ENCODE measurements at regions not wholly inside any gene's neighbourhood (a gene's known extent, or its start where the extent isn't known, plus 50 kb on each side); places are given as distances from the start of the nearest gene placed in this dataset.
"Not testable (repeated sequence)": the region's sequence is repeated elsewhere in the genome, so short reads cannot be mapped to it uniquely, and the experiment has no call there.

DNA sequence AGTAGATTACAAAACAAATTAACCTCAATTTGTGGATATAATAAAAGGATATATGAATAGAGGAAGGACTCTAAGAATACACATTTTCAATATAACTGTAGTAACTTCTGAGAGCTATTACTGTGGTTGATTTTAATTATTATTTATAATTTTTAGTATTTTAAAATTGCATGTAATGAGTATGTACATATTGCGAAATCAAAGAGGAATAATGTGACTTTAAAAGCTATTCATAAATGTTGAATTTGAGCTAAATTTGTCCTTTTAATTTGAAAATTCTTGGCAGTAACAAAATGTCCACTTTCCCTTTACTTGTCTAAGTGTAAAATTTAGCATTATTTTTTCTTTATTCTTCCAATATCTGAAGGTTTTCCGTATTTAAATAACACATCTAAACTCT is 750.6 kb upstream of the PCDH15 start:
- Histone ChIP-seq H3K9me2 (replicated peaks; ENCODE audit: insufficient read depth, low read length) (no peaks in the 10 kb centered on the region), H3K36me3 (replicated peaks; ENCODE audit: insufficient read depth, low read length) (no peaks in the 10 kb centered on the region), H3K9ac (ENCODE audit: low read length) (no peak overlapping the region), H3K4me1 (ENCODE audit: low read length) (no peaks in the 10 kb centered on the region), H3K4me3 (ENCODE audit: low read length) (no peak overlapping the region), H2AFZ (ENCODE audit: low read length) (no peak overlapping the region), H3F3A (ENCODE audit: insufficient read depth, low read length) (no peaks in the 10 kb centered on the region), H3K9me3 (replicated peaks; ENCODE audit: insufficient read depth, low read length) (no peaks in the 10 kb centered on the region), H3K27me3 (replicated peaks; ENCODE audit: insufficient read depth, low read length) (no peaks in the 10 kb centered on the region), H3K4me2 (ENCODE audit: low read depth, low read length) (no peak overlapping the region), H3K79me2 (ENCODE audit: low read length) (no peaks in the 10 kb centered on the region), H3K27ac (ENCODE audit: low read length) (no peak overlapping the region), H4K20me1 (ENCODE audit: insufficient read depth, low read length) (no peaks in the 10 kb centered on the region)
- TF ChIP-seq, protein P1, sequence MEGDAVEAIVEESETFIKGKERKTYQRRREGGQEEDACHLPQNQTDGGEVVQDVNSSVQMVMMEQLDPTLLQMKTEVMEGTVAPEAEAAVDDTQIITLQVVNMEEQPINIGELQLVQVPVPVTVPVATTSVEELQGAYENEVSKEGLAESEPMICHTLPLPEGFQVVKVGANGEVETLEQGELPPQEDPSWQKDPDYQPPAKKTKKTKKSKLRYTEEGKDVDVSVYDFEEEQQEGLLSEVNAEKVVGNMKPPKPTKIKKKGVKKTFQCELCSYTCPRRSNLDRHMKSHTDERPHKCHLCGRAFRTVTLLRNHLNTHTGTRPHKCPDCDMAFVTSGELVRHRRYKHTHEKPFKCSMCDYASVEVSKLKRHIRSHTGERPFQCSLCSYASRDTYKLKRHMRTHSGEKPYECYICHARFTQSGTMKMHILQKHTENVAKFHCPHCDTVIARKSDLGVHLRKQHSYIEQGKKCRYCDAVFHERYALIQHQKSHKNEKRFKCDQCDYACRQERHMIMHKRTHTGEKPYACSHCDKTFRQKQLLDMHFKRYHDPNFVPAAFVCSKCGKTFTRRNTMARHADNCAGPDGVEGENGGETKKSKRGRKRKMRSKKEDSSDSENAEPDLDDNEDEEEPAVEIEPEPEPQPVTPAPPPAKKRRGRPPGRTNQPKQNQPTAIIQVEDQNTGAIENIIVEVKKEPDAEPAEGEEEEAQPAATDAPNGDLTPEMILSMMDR (IDR thresholded peaks at IDR 0.05; ENCODE audit: low read length), result no peak
- TF ChIP-seq EZH2 (optimal IDR thresholded peaks at IDR 0.05; ENCODE audit: low read depth, low read length) (no peak), EZH2phosphoT487 (IDR thresholded peaks at IDR 0.05; ENCODE audit: low read length) (no peak)
- DNase-seq, result no peak

DNA sequence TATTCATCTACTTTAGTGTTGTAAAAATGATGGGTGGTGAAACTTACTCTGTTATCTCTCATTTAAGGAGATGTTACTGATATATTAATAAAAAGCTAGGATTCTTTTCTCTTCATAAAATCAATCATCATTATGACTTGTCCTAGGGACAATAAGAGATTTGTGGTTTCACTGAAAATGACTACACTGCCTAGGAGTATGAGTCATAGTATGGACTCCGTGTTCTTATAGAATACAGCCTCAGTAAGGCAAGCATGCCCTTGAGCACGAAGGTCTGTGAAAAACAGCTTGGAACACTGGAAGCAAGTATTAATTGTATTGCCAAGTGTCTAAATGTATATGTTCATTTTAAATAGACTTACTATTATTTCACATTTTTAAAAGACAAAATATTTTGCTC is 749.2 kb upstream of the PCDH15 start:
- Histone ChIP-seq H3K36me3 (replicated peaks; ENCODE audit: insufficient read depth, low read length) (no peaks in the 10 kb centered on the region), H2AFZ (ENCODE audit: low read length) (no peak overlapping the region), H3K4me3 (ENCODE audit: low read length) (no peak overlapping the region), H3K27me3 (replicated peaks; ENCODE audit: insufficient read depth, low read length) (no peaks in the 10 kb centered on the region), H3K9me2 (replicated peaks; ENCODE audit: insufficient read depth, low read length) (no peaks in the 10 kb centered on the region), H3F3A (ENCODE audit: insufficient read depth, low read length) (no peaks in the 10 kb centered on the region), H4K20me1 (ENCODE audit: insufficient read depth, low read length) (no peaks in the 10 kb centered on the region), H3K27ac (ENCODE audit: low read length) (no peak overlapping the region), H3K9ac (ENCODE audit: low read length) (no peak overlapping the region), H3K9me3 (replicated peaks; ENCODE audit: insufficient read depth, low read length) (no peaks in the 10 kb centered on the region), H3K79me2 (ENCODE audit: low read length) (no peaks in the 10 kb centered on the region), H3K4me2 (ENCODE audit: low read depth, low read length) (no peak overlapping the region), H3K4me1 (ENCODE audit: low read length) (no peaks in the 10 kb centered on the region)
- TF ChIP-seq EZH2phosphoT487 (IDR thresholded peaks at IDR 0.05; ENCODE audit: low read length), result no peak
- TF ChIP-seq, protein P1 (IDR thresholded peaks at IDR 0.05; ENCODE audit: low read length), result no peak
- TF ChIP-seq EZH2 (optimal IDR thresholded peaks at IDR 0.05; ENCODE audit: low read depth, low read length), result no peak
- DNase-seq, result no peak

DNA sequence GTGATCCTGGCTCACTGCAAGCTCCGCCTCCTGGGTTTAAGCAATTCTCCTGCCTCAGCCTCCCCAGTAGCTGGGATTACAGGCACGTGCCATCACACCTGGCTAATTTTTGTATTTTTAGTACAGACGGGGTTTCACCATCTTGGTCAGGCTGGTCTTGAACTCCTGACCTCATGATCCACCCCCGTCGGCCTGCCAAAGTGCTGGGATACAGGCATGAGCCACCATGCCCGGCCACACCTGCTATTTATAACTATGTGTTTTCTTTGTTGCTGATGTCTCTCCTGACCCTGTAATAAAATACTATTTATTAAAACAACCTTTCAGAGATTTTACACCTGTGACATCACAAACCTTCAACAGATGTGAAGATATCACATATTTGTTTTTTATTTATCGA is 736.5 kb upstream of the PCDH15 start:
- not testable (repeated sequence) for H3K36me3 ChIP-seq (replicated peaks; ENCODE audit: insufficient read depth, low read length); H3K79me2 ChIP-seq (ENCODE audit: low read length); H3K27ac ChIP-seq (ENCODE audit: low read length); H3K27me3 ChIP-seq (replicated peaks; ENCODE audit: insufficient read depth, low read length); H3K4me3 ChIP-seq (ENCODE audit: low read length); H2AFZ ChIP-seq (ENCODE audit: low read length); H3K9me3 ChIP-seq (replicated peaks; ENCODE audit: insufficient read depth, low read length); H3K9me2 ChIP-seq (replicated peaks; ENCODE audit: insufficient read depth, low read length); H3K9ac ChIP-seq (ENCODE audit: low read length); H3K4me2 ChIP-seq (ENCODE audit: low read depth, low read length); H4K20me1 ChIP-seq (ENCODE audit: insufficient read depth, low read length); DNase-seq; H3F3A ChIP-seq (ENCODE audit: insufficient read depth, low read length); H3K4me1 ChIP-seq (ENCODE audit: low read length)

DNA sequence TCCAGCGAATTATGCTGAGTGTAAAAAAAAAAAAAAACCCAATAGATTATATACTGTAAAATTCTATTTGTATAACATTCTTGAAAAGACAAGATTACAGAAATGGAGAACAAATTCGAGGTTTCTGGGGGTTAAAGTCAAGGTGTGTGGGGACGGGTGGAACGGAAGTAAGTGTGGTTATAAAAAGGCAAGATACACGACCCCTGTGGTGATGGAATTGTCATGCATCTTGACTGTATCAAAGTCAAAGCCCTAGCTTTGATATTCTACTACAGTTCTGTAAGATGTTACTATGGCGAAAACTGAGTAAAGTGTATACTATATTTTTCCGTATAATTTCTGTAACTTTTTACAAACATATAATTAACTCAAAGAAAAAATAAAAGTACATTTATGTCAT is 718.2 kb upstream of the PCDH15 start:
- Histone ChIP-seq H3K27ac (ENCODE audit: low read length) (no peak overlapping the region), H3K79me2 (ENCODE audit: low read length) (no peaks in the 10 kb centered on the region)
- TF ChIP-seq, protein P1 (IDR thresholded peaks at IDR 0.05; ENCODE audit: low read length), result no peak
- TF ChIP-seq EZH2phosphoT487 (IDR thresholded peaks at IDR 0.05; ENCODE audit: low read length) (no peak), EZH2 (optimal IDR thresholded peaks at IDR 0.05; ENCODE audit: low read depth, low read length) (no peak)

DNA sequence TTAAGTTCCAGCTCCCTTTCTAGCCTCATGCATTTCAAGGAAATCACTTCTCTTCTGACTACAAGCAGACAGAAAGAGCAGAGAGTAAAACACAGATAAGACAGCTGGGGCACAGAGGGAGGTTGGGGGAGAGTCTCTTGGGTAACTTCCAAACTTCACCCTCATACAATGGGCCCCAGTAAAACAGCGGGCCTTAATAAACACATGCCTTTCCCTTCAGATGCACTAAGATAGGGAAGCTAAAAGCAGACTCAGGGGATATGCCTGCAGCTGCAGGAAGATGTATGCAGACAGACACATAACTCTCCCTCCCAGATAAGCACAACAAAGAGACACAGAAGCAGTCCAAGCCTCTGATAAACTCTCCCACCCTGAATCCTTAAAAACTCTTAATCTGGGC is 717.4 kb upstream of the PCDH15 start:
- not testable (repeated sequence) for H3K9me3 ChIP-seq (replicated peaks; ENCODE audit: insufficient read depth, low read length); H3K9ac ChIP-seq (ENCODE audit: low read length); H2AFZ ChIP-seq (ENCODE audit: low read length); H3K9me2 ChIP-seq (replicated peaks; ENCODE audit: insufficient read depth, low read length); H3F3A ChIP-seq (ENCODE audit: insufficient read depth, low read length); H3K27ac ChIP-seq (ENCODE audit: low read length); H3K27me3 ChIP-seq (replicated peaks; ENCODE audit: insufficient read depth, low read length); H3K4me1 ChIP-seq (ENCODE audit: low read length); DNase-seq; H4K20me1 ChIP-seq (ENCODE audit: insufficient read depth, low read length); H3K79me2 ChIP-seq (ENCODE audit: low read length); H3K36me3 ChIP-seq (replicated peaks; ENCODE audit: insufficient read depth, low read length); H3K4me3 ChIP-seq (ENCODE audit: low read length); H3K4me2 ChIP-seq (ENCODE audit: low read depth, low read length)

More for the DNA sequence above, 718.2 kb upstream of the PCDH15 start:
- Histone ChIP-seq H3K9me2 (replicated peaks; ENCODE audit: insufficient read depth, low read length) (no peaks in the 10 kb centered on the region), H2AFZ (ENCODE audit: low read length) (no peak overlapping the region), H3K27me3 (replicated peaks; ENCODE audit: insufficient read depth, low read length) (no peaks in the 10 kb centered on the region), H3K9ac (ENCODE audit: low read length) (no peak overlapping the region), H3F3A (ENCODE audit: insufficient read depth, low read length) (no peaks in the 10 kb centered on the region), H3K9me3 (replicated peaks; ENCODE audit: insufficient read depth, low read length) (no peaks in the 10 kb centered on the region), H4K20me1 (ENCODE audit: insufficient read depth, low read length) (no peaks in the 10 kb centered on the region), H3K36me3 (replicated peaks; ENCODE audit: insufficient read depth, low read length) (no peaks in the 10 kb centered on the region), H3K4me1 (ENCODE audit: low read length) (no peaks in the 10 kb centered on the region), H3K4me3 (ENCODE audit: low read length) (no peak overlapping the region), H3K4me2 (ENCODE audit: low read depth, low read length) (no peak overlapping the region)
- DNase-seq, result no peak
